ENCODE measurements at regions not wholly inside any gene's neighbourhood (a gene's known extent, or its start where the extent isn't known, plus 50 kb on each side); places are given as distances from the start of the nearest gene placed in this dataset.
A peak's percentile ranks its signal among the peaks of the same experiment; 100 is the strongest.

GRCh38 chr15:30030345-30030744 lies 52.4 kb upstream of the GOLGA8J start:
- Histone ChIP-seq H2AFZ (ENCODE audit: low read depth, low read length) (no peak overlapping the region), H3K79me2 (ENCODE audit: low read length) (no peaks in the 10 kb centered on the region), H3K4me3 (ENCODE audit: low read length) (no peak overlapping the region), H3K27ac (ENCODE audit: low read length) (no peak overlapping the region), H3K36me3 (replicated peaks; ENCODE audit: low read depth, low read length) (no peaks in the 10 kb centered on the region), H3K9me3 (ENCODE audit: insufficient read depth, low read length) (no peaks in the 10 kb centered on the region), H3K4me1 (ENCODE audit: low read length) (no peaks in the 10 kb centered on the region), H3K27me3 (ENCODE audit: low read depth, low read length) (peaks cover 28% of the 10 kb centered on the region; the same call in 1 of the 2 replicates), H4K20me1 (ENCODE audit: insufficient read depth, low read length) (no peaks in the 10 kb centered on the region), H3K9ac (ENCODE audit: low read length) (no peak overlapping the region), H3K4me2 (ENCODE audit: low read length) (no peak overlapping the region)
- TF ChIP-seq, protein P1, sequence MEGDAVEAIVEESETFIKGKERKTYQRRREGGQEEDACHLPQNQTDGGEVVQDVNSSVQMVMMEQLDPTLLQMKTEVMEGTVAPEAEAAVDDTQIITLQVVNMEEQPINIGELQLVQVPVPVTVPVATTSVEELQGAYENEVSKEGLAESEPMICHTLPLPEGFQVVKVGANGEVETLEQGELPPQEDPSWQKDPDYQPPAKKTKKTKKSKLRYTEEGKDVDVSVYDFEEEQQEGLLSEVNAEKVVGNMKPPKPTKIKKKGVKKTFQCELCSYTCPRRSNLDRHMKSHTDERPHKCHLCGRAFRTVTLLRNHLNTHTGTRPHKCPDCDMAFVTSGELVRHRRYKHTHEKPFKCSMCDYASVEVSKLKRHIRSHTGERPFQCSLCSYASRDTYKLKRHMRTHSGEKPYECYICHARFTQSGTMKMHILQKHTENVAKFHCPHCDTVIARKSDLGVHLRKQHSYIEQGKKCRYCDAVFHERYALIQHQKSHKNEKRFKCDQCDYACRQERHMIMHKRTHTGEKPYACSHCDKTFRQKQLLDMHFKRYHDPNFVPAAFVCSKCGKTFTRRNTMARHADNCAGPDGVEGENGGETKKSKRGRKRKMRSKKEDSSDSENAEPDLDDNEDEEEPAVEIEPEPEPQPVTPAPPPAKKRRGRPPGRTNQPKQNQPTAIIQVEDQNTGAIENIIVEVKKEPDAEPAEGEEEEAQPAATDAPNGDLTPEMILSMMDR (IDR thresholded peaks at IDR 0.05; ENCODE audit: low read depth, low read length), result 0 out of 2 replicates have a peak, but pooled peaks have one; percentile 16
- TF ChIP-seq EZH2phosphoT487 (IDR thresholded peaks at IDR 0.05; ENCODE audit: low read depth), result no peak

DNA sequence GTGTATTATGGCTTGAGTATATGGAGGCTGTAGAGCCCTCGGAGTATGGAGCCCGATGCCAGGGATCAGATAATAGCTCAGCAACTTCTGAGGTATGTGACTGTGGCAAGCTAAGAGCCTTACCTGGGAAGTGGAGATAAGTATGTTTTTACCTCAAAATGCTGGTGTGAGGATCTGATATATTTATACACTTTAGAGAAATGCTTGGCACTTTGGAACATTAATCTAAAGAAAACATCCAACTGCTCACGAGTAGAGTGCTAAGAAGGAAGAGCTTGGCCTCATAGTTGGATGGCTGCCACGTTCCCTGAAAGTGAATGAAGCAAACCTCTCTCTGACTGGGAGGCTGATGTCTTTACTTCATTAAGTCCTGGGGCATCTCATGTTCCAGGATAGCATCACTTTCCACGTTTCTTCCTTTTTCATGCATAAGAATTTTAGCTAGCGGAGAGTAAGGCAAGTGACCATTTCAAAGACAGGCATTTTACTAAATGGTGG lies 58.9 kb upstream of the GOLGA8J start:
- no peaks in the 10 kb centered on the region for H3K79me2 ChIP-seq (ENCODE audit: low read length)
- no peak overlapping the region for H3K4me2 ChIP-seq (ENCODE audit: low read length)
- H4K20me1 ChIP-seq (ENCODE audit: insufficient read depth, low read length), result no peaks in the 10 kb centered on the region
- no peak for TF ChIP-seq EZH2phosphoT487 (IDR thresholded peaks at IDR 0.05; ENCODE audit: low read depth)
- TF ChIP-seq, protein P1 (IDR thresholded peaks at IDR 0.05; ENCODE audit: low read depth, low read length), result no peak
- H3K36me3 ChIP-seq (replicated peaks; ENCODE audit: low read depth, low read length), result no peaks in the 10 kb centered on the region
- no peak overlapping the region for H3K4me3 ChIP-seq (ENCODE audit: low read length)
- H3K9me3 ChIP-seq (ENCODE audit: insufficient read depth, low read length), result no peaks in the 10 kb centered on the region
- no peaks in the 10 kb centered on the region for H3K4me1 ChIP-seq (ENCODE audit: low read length)
- no peak overlapping the region for H3K9ac ChIP-seq (ENCODE audit: low read length)
- H3K27me3 ChIP-seq (ENCODE audit: low read depth, low read length), result peaks cover 10% of the 10 kb centered on the region; the same call in 1 of the 2 replicates
- no peak overlapping the region for H3K27ac ChIP-seq (ENCODE audit: low read length)
- no peak overlapping the region for H2AFZ ChIP-seq (ENCODE audit: low read depth, low read length)

GRCh38 chr15:30010746-30011145 lies 72.0 kb upstream of the GOLGA8J start:
- H2AFZ ChIP-seq (ENCODE audit: low read depth, low read length), result no peak overlapping the region
- H3K9me3 ChIP-seq (ENCODE audit: insufficient read depth, low read length), result no peaks in the 10 kb centered on the region
- H3K36me3 ChIP-seq (replicated peaks; ENCODE audit: low read depth, low read length), result no peaks in the 10 kb centered on the region
- H3K27me3 ChIP-seq (ENCODE audit: low read depth, low read length), result peaks cover 9% of the 10 kb centered on the region; the same call in 1 of the 2 replicates
- no peak overlapping the region for H3K4me2 ChIP-seq (ENCODE audit: low read length)
- no peaks in the 10 kb centered on the region for H4K20me1 ChIP-seq (ENCODE audit: insufficient read depth, low read length)
- no peaks in the 10 kb centered on the region for H3K4me1 ChIP-seq (ENCODE audit: low read length)
- TF ChIP-seq EZH2phosphoT487 (IDR thresholded peaks at IDR 0.05; ENCODE audit: low read depth), result no peak
- TF ChIP-seq, protein P1 (IDR thresholded peaks at IDR 0.05; ENCODE audit: low read depth, low read length), result no peak
- H3K4me3 ChIP-seq (ENCODE audit: low read length), result no peak overlapping the region
- no peak overlapping the region for H3K27ac ChIP-seq (ENCODE audit: low read length)
- H3K9ac ChIP-seq (ENCODE audit: low read length), result no peak overlapping the region
- no peaks in the 10 kb centered on the region for H3K79me2 ChIP-seq (ENCODE audit: low read length)

DNA sequence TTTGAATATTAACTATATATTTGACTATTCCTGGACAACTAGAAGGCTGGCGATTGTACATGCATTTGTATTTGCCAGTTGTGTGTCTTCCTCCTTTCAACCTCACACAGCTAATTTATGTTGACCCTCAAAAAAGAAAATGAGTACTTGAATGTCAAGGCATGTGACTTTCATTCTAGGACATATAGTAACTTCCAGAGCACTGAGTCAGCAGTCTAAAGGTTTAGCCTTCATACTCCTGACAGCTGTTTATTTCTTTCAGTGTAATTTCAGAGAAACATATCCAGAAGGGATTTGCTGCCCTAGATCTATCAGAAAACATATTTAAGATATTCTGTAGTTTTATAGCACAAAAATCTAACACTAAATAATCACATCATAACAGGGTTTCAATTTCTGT lies 74.6 kb upstream of the GOLGA8J start:
- Histone ChIP-seq H3K4me3 (ENCODE audit: low read length) (no peak overlapping the region), H3K36me3 (replicated peaks; ENCODE audit: low read depth, low read length) (no peaks in the 10 kb centered on the region), H3K79me2 (ENCODE audit: low read length) (no peaks in the 10 kb centered on the region), H3K9me3 (ENCODE audit: insufficient read depth, low read length) (no peaks in the 10 kb centered on the region), H3K27ac (ENCODE audit: low read length) (no peak overlapping the region), H3K27me3 (ENCODE audit: low read depth, low read length) (peaks cover 16% of the 10 kb centered on the region; the same call in 1 of the 2 replicates), H3K4me2 (ENCODE audit: low read length) (no peak overlapping the region), H3K4me1 (ENCODE audit: low read length) (no peaks in the 10 kb centered on the region), H3K9ac (ENCODE audit: low read length) (no peak overlapping the region), H2AFZ (ENCODE audit: low read depth, low read length) (no peak overlapping the region), H4K20me1 (ENCODE audit: insufficient read depth, low read length) (no peaks in the 10 kb centered on the region)
- no peak for TF ChIP-seq EZH2phosphoT487 (IDR thresholded peaks at IDR 0.05; ENCODE audit: low read depth)
- TF ChIP-seq, protein P1 (IDR thresholded peaks at IDR 0.05; ENCODE audit: low read depth, low read length), result no peak

All from OCI-LY3 (cell line).